Heart left ventricle (tissue), 16 donors: ENCODE measurements at regions not wholly inside any gene's neighbourhood (a gene's known extent, or its start where the extent isn't known, plus 50 kb on each side); places are given as distances from the start of the nearest gene placed in this dataset.

Experiments
- ATAC-seq, 4 donors: fragments of 200-7000 bp; cut with Tn5 transposase; one replicate each; pipeline ENCODE4 v1.9.1; 2020 to 2022; ENCODE audit warnings: moderate library complexity in 4 of 4, mild to moderate bottlenecking in 3 of 4, moderate number of reproducible peaks in 1 of 4
- DNase-seq, 5 donors: peaks; one replicate each; pipeline ENCODE4 v3.0.0-alpha.2; 2020
- H3K27ac ChIP-seq, 12 donors: fragments of 200-600 bp; sonication (generic) in 4 of 12; one replicate each; pipeline versions ENCODE4 v1.5.0 to v1.8.0; 2016 to 2022; ENCODE audit warnings: mild to moderate bottlenecking in 2 of 12
- H3K27me3 ChIP-seq, 9 donors: fragments of 200-600 bp; sonication (generic) in 2 of 9; one replicate each; pipeline versions ENCODE4 v1.5.1 to v1.8.0; 2016 to 2022; ENCODE audit warnings: mild to moderate bottlenecking in 3 of 9
- H3K36me3 ChIP-seq, 9 donors: fragments of 200-600 bp; sonication (generic) in 2 of 9; one replicate each; pipeline versions ENCODE4 v1.5.0 to v1.8.0; 2018 to 2022; ENCODE audit warnings: mild to moderate bottlenecking in 2 of 9
- H3K4me1 ChIP-seq, 12 donors: fragments of 200-600 bp; sonication (generic) in 4 of 12; one replicate each; pipeline versions ENCODE4 v1.5.0 to v1.8.0; 2016 to 2022; ENCODE audit warnings: mild to moderate bottlenecking in 3 of 12
- H3K4me3 ChIP-seq, 12 donors: fragments of 200-600 bp; sonication (generic) in 4 of 12; one replicate each; pipeline versions ENCODE4 v1.5.0 to v1.8.0; 2017 to 2022; ENCODE audit warnings: mild to moderate bottlenecking in 9 of 12, moderate library complexity in 4 of 12
- H3K9me3 ChIP-seq, 12 donors: fragments of 200-600 bp; sonication (generic) in 4 of 12; one replicate each; pipeline versions ENCODE4 v1.5.0 to v1.8.0; 2016 to 2022; ENCODE audit warnings: mild to moderate bottlenecking in 1 of 12
- CTCF ChIP-seq, 12 donors: fragments of 200-600 bp; sonication (generic) in 4 of 12; IDR thresholded peaks; one replicate each; pipeline versions ENCODE4 v1.5.0 to v1.8.0; 2018 to 2022; ENCODE audit warnings: antibody characterized with exemption in 12 of 12, mild to moderate bottlenecking in 5 of 12
- POLR2A ChIP-seq, 2 donors: fragments of 450-650 bp; IDR thresholded peaks; one replicate each; pipeline ENCODE4 v1.6.1; 2017; ENCODE audit warnings: antibody characterized with exemption in 2 of 2, mild to moderate bottlenecking in 2 of 2, moderate library complexity in 2 of 2
- WGBS, 4 donors: extraction: QIAGEN DNeasy Blood & Tissue Kit in 2 of 4; methylation state at CpG; one replicate each; pipeline versions ENCODE4 v1.1.5 to v1.1.7; 2013 to 2018; 5-methylcytosine and 5-hydroxymethylcytosine counted together
- intact Hi-C, 10 donors: fragments of 100-400 bp; cut with DNase I; formaldehyde crosslinking; loops; one replicate each; pipeline versions ENCODE4 v1.11.1 to v1.14.2; 2022
- donor health status: ischemic (EF 13 %, LVEDD 7.1; RV severe dilation, severe dysfunction).
- donor health status: healthy with polysubstance abuse.
- donor health status: DM: no; HTN: yes; CAD: no.
- donor health status: DM: no; HTN: no; CAD: no.
- donor health status: ischemic (EF 25% LVEDD 6.9; RV normal size, moderate dysfunction).
- donor health status: ischemic (EF 25% LVEDD 5.7; RV mildly dilated, moderate dysfunction).
- donor health status: healthy.
- donor health status: DM: yes; HTN: yes; CAD: no.
- donor health status: ischemic (EF 35%, LVEDD 5.7; RV mildly dilated, moderate dysfunction).
- donor health status: nonischemic (EF 11% LVEDD 7.7; RV severe dilation, severe dysfunction).
- donor health status: DM: yes; HTN: yes; CAD: no.
- donor health status: PGD.
- donor health status: ischemic (EF 29% LVEDD 5.4; RV normal size, mild dysfunction).
- donor health status: nonischemic (EF 23%, LVEDD 6.1; RV moderate dilation, normal function).

- Histone ChIP-seq H3K9me3 (no peaks in the 10 kb centered on the region), H3K27me3 (no peaks in the 10 kb centered on the region), H3K27ac (no peak overlapping the region), H3K36me3 (no peaks in the 10 kb centered on the region), H3K4me1 (no peaks in the 10 kb centered on the region), H3K4me3 (no peak overlapping the region)
- TF ChIP-seq CTCF (IDR thresholded peaks at IDR 0.05) = peak in 5 of 12 donors; percentile 6 to 32 (median 22)
- no peak for TF ChIP-seq POLR2A (IDR thresholded peaks at IDR 0.05)
- WGBS, 4 donors = 66 to 80% (median 73%) methylated on average over 16 of the region's 16 CpGs
- ATAC-seq = no peak
- intact Hi-C loops = loop anchor here in 1 of 10 donors (5.0 kb wide), 1 partner anchor 702 kb away; the partner anchor contains the start of gene TMTC2
- peak in 2 of 5 donors; percentile 7 to 17 for DNase-seq
These were observed 702.7 kb downstream of the TMTC2 start for GRCh38 chr12:83389237-83389996.

- H3K36me3 ChIP-seq = no peaks in the 10 kb centered on the region
These were observed 701.8 kb downstream of the TMTC2 start for GRCh38 chr12:83388551-83388950.

GRCh38 chr12:83386527-83387264 is 700.0 kb downstream of the TMTC2 start:
- TF ChIP-seq POLR2A (IDR thresholded peaks at IDR 0.05) (no peak), CTCF (IDR thresholded peaks at IDR 0.05) (no peak)
- H3K36me3 ChIP-seq = no peaks in the 10 kb centered on the region
- no peaks in the 10 kb centered on the region for H3K9me3 ChIP-seq
- ATAC-seq = no peak
- intact Hi-C loops = loop anchor here in 1 of 10 donors (5.0 kb wide), 1 partner anchor 699 kb away; the partner anchor contains the start of gene TMTC2
- H3K27ac ChIP-seq = no peak overlapping the region
- no peak for DNase-seq
- 66 to 78% (median 76%) methylated on average over 3 of the region's 3 CpGs for whole genome bisulfite sequencing, 4 donors
- H3K27me3 ChIP-seq = no peaks in the 10 kb centered on the region
- H3K4me3 ChIP-seq = no peak overlapping the region
- no peaks in the 10 kb centered on the region for H3K4me1 ChIP-seq

More at GRCh38 chr12:83388551-83388950, 701.8 kb downstream of the TMTC2 start:
- intact Hi-C loops = loop anchor here in 1 of 10 donors (5.0 kb wide), 1 partner anchor 701 kb away; the partner anchor contains the start of gene TMTC2
- no peaks in the 10 kb centered on the region for H3K9me3 ChIP-seq
- no peak for DNase-seq
- no peaks in the 10 kb centered on the region for H3K27me3 ChIP-seq
- H3K4me3 ChIP-seq = no peak overlapping the region
- no peak for TF ChIP-seq CTCF (IDR thresholded peaks at IDR 0.05)
- no peak for TF ChIP-seq POLR2A (IDR thresholded peaks at IDR 0.05)
- H3K4me1 ChIP-seq = no peaks in the 10 kb centered on the region
- no peak overlapping the region for H3K27ac ChIP-seq
- ATAC-seq = no peak

- H3K4me3 ChIP-seq = no peak overlapping the region
- WGBS, 4 donors = 88 to 100% (median 96%) methylated on average over 1 of the region's 1 CpG
- ATAC-seq (no peak), DNase-seq (no peak)
- H3K9me3 ChIP-seq = no peaks in the 10 kb centered on the region
- H3K27me3 ChIP-seq = no peaks in the 10 kb centered on the region
- TF ChIP-seq CTCF (IDR thresholded peaks at IDR 0.05) (no peak), POLR2A (IDR thresholded peaks at IDR 0.05) (no peak)
- no peak overlapping the region for H3K27ac ChIP-seq
- no peaks in the 10 kb centered on the region for H3K4me1 ChIP-seq
- no peaks in the 10 kb centered on the region for H3K36me3 ChIP-seq
- intact Hi-C loops = no loop called here
These were observed 691.6 kb downstream of the TMTC2 start for GRCh38 chr12:83378186-83378727.
